ENCODE measurements at regions not wholly inside any gene's neighbourhood (a gene's known extent, or its start where the extent isn't known, plus 50 kb on each side); places are given as distances from the start of the nearest gene placed in this dataset.

- FAIRE-seq (no peak), DNase-seq (ENCODE audit: low read depth in 1 of 2, low spot score in 2 of 2) (no peak)
- no peak overlapping the region for H3K23ac ChIP-seq (ENCODE audit: insufficient read length)
- no peaks in the 10 kb centered on the region for H3K79me1 ChIP-seq (ENCODE audit: low read depth, low read length)
- H4K5ac ChIP-seq (ENCODE audit: insufficient read length, low read depth, low read length), result no peak overlapping the region
- no peak overlapping the region for H3K9ac ChIP-seq (replicated peaks in 1 of 4; ENCODE audit: extremely low read depth in 1 of 4, low read depth in 3 of 4, low read length in 3 of 4)
- H3K18ac ChIP-seq (ENCODE audit: extremely low read depth, low read length), result no peak overlapping the region
- H3K56ac ChIP-seq (replicated peaks; ENCODE audit: insufficient read length, low read depth, low read length), result no peak overlapping the region
- H4K20me1 ChIP-seq (replicated peaks in 1 of 2; ENCODE audit: control insufficient read depth in 1 of 2, insufficient read depth in 2 of 2, low read length in 2 of 2), result no peaks in the 10 kb centered on the region
- H3K4me1 ChIP-seq (replicated peaks in 1 of 4; ENCODE audit: control insufficient read depth in 3 of 4, insufficient read depth in 4 of 4, low read length in 3 of 4), result no peaks in the 10 kb centered on the region; a peak in 1 of 7 replicates
- H3K79me2 ChIP-seq (ENCODE audit: control insufficient read depth in 1 of 2, insufficient read depth in 2 of 2, low read length in 2 of 2), result no peaks in the 10 kb centered on the region
- H3K9me3 ChIP-seq (ENCODE audit: insufficient read depth in 2 of 2, low read depth in 1 of 2, low read length in 1 of 2), result no peaks in the 10 kb centered on the region
- ChIA-PET CTCF (ENCODE audit: partially characterized antibody) (interaction anchor here (1.5 kb wide), 1 partner anchor 12 kb away, joined by 4 read pairs; no protein-coding TSS in a partner anchor), POLR2A (ENCODE audit: partially characterized antibody) (no interaction called here)
- no peak overlapping the region for H2BK120ac ChIP-seq (replicated peaks; ENCODE audit: low read depth, low read length)
- no peak overlapping the region for H3K4ac ChIP-seq (replicated peaks; ENCODE audit: insufficient read length, low read depth, low read length)
- no peak overlapping the region for H2AK5ac ChIP-seq (ENCODE audit: low read depth, low read length)
- H2BK5ac ChIP-seq (ENCODE audit: low read depth, low read length), result no peak overlapping the region
- H4K91ac ChIP-seq (replicated peaks; ENCODE audit: insufficient read length, low read length), result no peak overlapping the region
- 77% methylated on average over 1 of the region's 1 CpG; no CpG with 5 or more reads in 1 of the 2 experiments for WGBS, 2 experiments (ENCODE audit: extremely low coverage in 1 of 2, insufficient coverage in 1 of 2, insufficient read length in 1 of 2, insufficient replicate concordance in 2 of 2, low coverage in 1 of 2, low lambda C conversion rate in 2 of 2, missing lambda C conversion rate in 1 of 2)
- H2BK20ac ChIP-seq (ENCODE audit: low read length), result no peak overlapping the region
- H3K36me3 ChIP-seq (ENCODE audit: control insufficient read depth in 2 of 4, insufficient read depth in 4 of 4, low read length in 3 of 4), result no peaks in the 10 kb centered on the region
- H3K4me2 ChIP-seq (ENCODE audit: insufficient read depth in 1 of 2, low read depth in 2 of 2, low read length in 2 of 2), result no peak overlapping the region
- no peak overlapping the region for H3K14ac ChIP-seq (ENCODE audit: insufficient read length)
- no peak overlapping the region for H2BK12ac ChIP-seq (ENCODE audit: low read depth, low read length)
- H2AFZ ChIP-seq (ENCODE audit: low read length), result no peak overlapping the region
- no peaks in the 10 kb centered on the region for H3K27me3 ChIP-seq (replicated peaks in 1 of 4; ENCODE audit: control insufficient read depth in 3 of 4, extremely low read depth in 1 of 4, insufficient read depth in 3 of 4, low read length in 3 of 4)
- H2BK15ac ChIP-seq (ENCODE audit: low read length), result no peak overlapping the region
- no peak overlapping the region for H3K27ac ChIP-seq (ENCODE audit: low read depth, low read length)
- no peaks in the 10 kb centered on the region; the same call in 1 of the 2 replicates for H3K23me2 ChIP-seq (ENCODE audit: low read depth, low read length)
- H3K4me3 ChIP-seq (ENCODE audit: extremely low read depth in 1 of 4, insufficient read depth in 2 of 4, low read depth in 3 of 4, low read length in 4 of 4), result no peak overlapping the region
- no peak overlapping the region for H4K8ac ChIP-seq (ENCODE audit: extremely low read depth, insufficient read depth, low read length)
- TF ChIP-seq SP1 (IDR thresholded peaks at IDR 0.05; ENCODE audit: low read depth, low read length) (no peak), SRF (IDR thresholded peaks at IDR 0.05; ENCODE audit: low read depth, low read length) (no peak), HDAC6 (IDR thresholded peaks at IDR 0.05; ENCODE audit: low read depth, low read length) (no peak), BCL11A (IDR thresholded peaks at IDR 0.05; ENCODE audit: low read depth in 2 of 2, low read length in 2 of 2) (no peak), SP2 (IDR thresholded peaks at IDR 0.05; ENCODE audit: low read length) (no peak), RNF2 (IDR thresholded peaks at IDR 0.05; ENCODE audit: borderline replicate concordance, low read depth, low read length, missing control alignments, poor library complexity, severe bottlenecking) (no peak), CREB1 (IDR thresholded peaks at IDR 0.05) (no peak), ZNF274 (IDR thresholded peaks at IDR 0.05; ENCODE audit: borderline replicate concordance, extremely low read depth, low read length) (no peak), NRF1 (IDR thresholded peaks at IDR 0.05; ENCODE audit: low read depth, low read length) (no peak), E2F6 (IDR thresholded peaks at IDR 0.05) (no peak), POLR2A (IDR thresholded peaks at IDR 0.05; ENCODE audit: control extremely low read depth in 1 of 2, low read depth in 2 of 2, low read length in 2 of 2) (no peak), TAF7 (optimal IDR thresholded peaks at IDR 0.05; ENCODE audit: borderline replicate concordance, low read depth, low read length) (no peak)
Measured at GRCh38 chr3:177835917-177836316, 638.6 kb upstream of the TBL1XR1 start.
